GM12878 (cell line): ENCODE measurements at regions not wholly inside any gene's neighbourhood (a gene's known extent, or its start where the extent isn't known, plus 50 kb on each side); places are given as distances from the start of the nearest gene placed in this dataset.
A peak's percentile ranks its signal among the peaks of the same experiment; 100 is the strongest.

Experiments used
- BHLHE40 ChIP-seq, 2 experiments: fragments of 450-650 bp in 1 of 2; IDR thresholded peaks; 2 replicates each; pipeline ENCODE4 v1.6.1; 2011 to 2017; ENCODE audit warnings: low read depth in 2 of 2, borderline replicate concordance in 1 of 2, improper control_type of control experiment in 1 of 2, low read length in 1 of 2, mild to moderate bottlenecking in 1 of 2
- BRCA1 ChIP-seq: IDR thresholded peaks from 2 replicates; pipeline ENCODE4 v1.6.1; 2011; ENCODE audit warnings: low read depth, low read length, improper control_type of control experiment
- CEBPB ChIP-seq, 2 experiments: fragments of 150-350 bp in 1 of 2; IDR thresholded peaks; 2 replicates each; pipeline ENCODE4 v1.6.1; 2012 to 2014; ENCODE audit warnings: low read depth in 2 of 2, low read length in 2 of 2, borderline replicate concordance in 1 of 2, inconsistent platforms in 1 of 2
- CHD4 ChIP-seq: fragments of 200-600 bp; sonication (generic); IDR thresholded peaks from 2 replicates; pipeline ENCODE4 v1.6.1; 2016; ENCODE audit warnings: mild to moderate bottlenecking
- EED ChIP-seq: sonication (generic); IDR thresholded peaks from 2 replicates; pipeline ENCODE4 v1.6.1; 2016; ENCODE audit warnings: antibody characterized with exemption, low read depth
- FOXK2 ChIP-seq: fragments of 450-650 bp; IDR thresholded peaks from 2 replicates; pipeline ENCODE4 v1.6.1; 2017; ENCODE audit warnings: mild to moderate bottlenecking, moderate library complexity
- IKZF2 ChIP-seq, 2 experiments: fragments of 450-650 bp; IDR thresholded peaks; 2 replicates each; pipeline ENCODE4 v1.6.1; 2017; ENCODE audit warnings: mild to moderate bottlenecking in 2 of 2, moderate library complexity in 2 of 2
- PML ChIP-seq: IDR thresholded peaks from 2 replicates; pipeline ENCODE4 v1.6.1; 2012; ENCODE audit warnings: low read length, inconsistent platforms
- POLR2A ChIP-seq: IDR thresholded peaks from 2 replicates; pipeline ENCODE4 v1.6.1; 2011; ENCODE audit warnings: low read depth, mild to moderate bottlenecking, low read length
- POLR2AphosphoS5 ChIP-seq: IDR thresholded peaks from 2 replicates; pipeline ENCODE4 v1.6.1; 2011; ENCODE audit warnings: mild to moderate bottlenecking, low read length, inconsistent platforms
- POU2F2 ChIP-seq: IDR thresholded peaks from 3 replicates; pipeline ENCODE4 v1.6.1; 2011; ENCODE audit warnings: low read depth, mild to moderate bottlenecking, low read length, borderline replicate concordance
- SREBF1 ChIP-seq: IDR thresholded peaks from 2 replicates; pipeline ENCODE4 v1.6.1; 2012; ENCODE audit warnings: mild to moderate bottlenecking, low read length
- STAT3 ChIP-seq: IDR thresholded peaks from 2 replicates; pipeline ENCODE4 v1.6.1; 2011; ENCODE audit warnings: low read depth, low read length, improper control_type of control experiment
- SUPT20H ChIP-seq: IDR thresholded peaks from 2 replicates; pipeline ENCODE4 v1.6.1; 2011; ENCODE audit warnings: low read depth, mild to moderate bottlenecking, low read length, moderate library complexity, borderline replicate concordance; ENCODE audit not compliant: control insufficient read depth
- SUZ12 ChIP-seq: fragments of 200-600 bp; sonication (generic); IDR thresholded peaks from one replicate; pipeline ENCODE4 v1.6.1; 2018; ENCODE audit warnings: antibody characterized with exemption, mild to moderate bottlenecking; ENCODE audit not compliant: unreplicated experiment
- ZNF207 ChIP-seq: fragments of 450-650 bp; IDR thresholded peaks from 2 replicates; pipeline ENCODE4 v1.6.1; 2014; ENCODE audit warnings: antibody characterized with exemption, mild to moderate bottlenecking, borderline replicate concordance
- TF ChIP-seq, protein P1 (sequence below): fragments of 450-650 bp; IDR thresholded peaks from 2 replicates; pipeline ENCODE4 v1.6.1; 2017; ENCODE audit warnings: antibody characterized with exemption, mild to moderate bottlenecking, moderate library complexity
- TF ChIP-seq, protein P2 (sequence below): fragments of 450-650 bp; conservative IDR thresholded peaks from 2 replicates; pipeline ENCODE4 v1.6.1; 2017; ENCODE audit warnings: mild to moderate bottlenecking, moderate library complexity
- TF ChIP-seq, protein P3 (sequence below): fragments of 450-650 bp; formaldehyde crosslinking; IDR thresholded peaks from 2 replicates; pipeline ENCODE4 v1.4.0; 2020; ENCODE audit warnings: mild to moderate bottlenecking, moderate library complexity
- TF ChIP-seq, protein P4 (sequence below): fragments of 450-650 bp; IDR thresholded peaks from 2 replicates; pipeline ENCODE4 v1.6.1; 2017; ENCODE audit warnings: low read depth, mild to moderate bottlenecking, moderate library complexity

DNA sequence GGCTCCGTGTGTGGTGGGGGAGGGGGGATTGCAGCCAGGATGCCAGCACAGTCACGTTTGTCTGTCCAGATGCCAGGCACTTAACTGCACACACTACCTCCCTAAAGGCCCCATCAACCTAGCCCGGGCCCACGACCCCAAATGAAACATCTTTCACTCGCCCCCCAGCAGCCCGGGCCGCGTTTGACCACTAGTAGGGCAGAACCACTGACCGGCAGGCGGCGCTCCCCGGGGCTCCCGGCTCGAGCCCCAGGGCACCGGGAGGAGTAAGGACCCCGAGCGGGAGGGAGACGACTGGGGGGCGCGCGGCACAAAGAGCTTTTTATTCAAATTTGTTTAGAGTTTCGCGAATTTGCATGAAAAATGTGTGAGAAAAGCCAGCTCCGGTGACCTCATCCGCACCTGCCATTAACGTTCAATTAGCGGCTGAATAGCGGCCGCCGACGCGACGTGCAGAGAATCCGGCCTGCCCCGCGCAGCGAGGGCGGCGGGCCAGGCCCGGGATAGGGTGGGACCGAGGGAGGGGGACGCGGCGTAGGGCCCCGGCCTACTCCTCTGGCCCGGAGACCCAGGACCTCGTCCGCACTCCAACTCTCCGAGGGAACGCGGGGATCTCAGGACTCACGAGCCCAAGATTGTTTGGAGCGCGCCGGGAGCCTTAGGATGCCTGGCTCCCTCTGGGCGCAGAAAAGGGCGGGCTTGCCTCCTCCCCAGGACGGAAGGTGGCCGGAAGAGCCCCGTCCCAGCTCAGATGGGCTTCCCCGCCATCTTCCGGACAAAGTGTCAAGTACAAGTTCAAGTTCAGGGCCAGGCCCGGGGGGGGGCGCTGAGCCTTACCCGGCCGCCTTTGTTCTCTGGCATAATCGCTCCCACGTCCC, 64.9 kb upstream of the POLG start (continued):
- TF ChIP-seq, protein P1, sequence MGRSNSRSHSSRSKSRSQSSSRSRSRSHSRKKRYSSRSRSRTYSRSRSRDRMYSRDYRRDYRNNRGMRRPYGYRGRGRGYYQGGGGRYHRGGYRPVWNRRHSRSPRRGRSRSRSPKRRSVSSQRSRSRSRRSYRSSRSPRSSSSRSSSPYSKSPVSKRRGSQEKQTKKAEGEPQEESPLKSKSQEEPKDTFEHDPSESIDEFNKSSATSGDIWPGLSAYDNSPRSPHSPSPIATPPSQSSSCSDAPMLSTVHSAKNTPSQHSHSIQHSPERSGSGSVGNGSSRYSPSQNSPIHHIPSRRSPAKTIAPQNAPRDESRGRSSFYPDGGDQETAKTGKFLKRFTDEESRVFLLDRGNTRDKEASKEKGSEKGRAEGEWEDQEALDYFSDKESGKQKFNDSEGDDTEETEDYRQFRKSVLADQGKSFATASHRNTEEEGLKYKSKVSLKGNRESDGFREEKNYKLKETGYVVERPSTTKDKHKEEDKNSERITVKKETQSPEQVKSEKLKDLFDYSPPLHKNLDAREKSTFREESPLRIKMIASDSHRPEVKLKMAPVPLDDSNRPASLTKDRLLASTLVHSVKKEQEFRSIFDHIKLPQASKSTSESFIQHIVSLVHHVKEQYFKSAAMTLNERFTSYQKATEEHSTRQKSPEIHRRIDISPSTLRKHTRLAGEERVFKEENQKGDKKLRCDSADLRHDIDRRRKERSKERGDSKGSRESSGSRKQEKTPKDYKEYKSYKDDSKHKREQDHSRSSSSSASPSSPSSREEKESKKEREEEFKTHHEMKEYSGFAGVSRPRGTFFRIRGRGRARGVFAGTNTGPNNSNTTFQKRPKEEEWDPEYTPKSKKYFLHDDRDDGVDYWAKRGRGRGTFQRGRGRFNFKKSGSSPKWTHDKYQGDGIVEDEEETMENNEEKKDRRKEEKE = no peak
- TF ChIP-seq BRCA1 (no peak), BHLHE40 (IDR thresholded peaks at IDR 0.05; ENCODE audit: borderline replicate concordance in 1 of 2, low read depth in 2 of 2, low read length in 1 of 2) (peak in 1 of 2 experiments; percentile 54; a peak in 2 of 4 replicates), CHD4 (no peak), FOXK2 (no peak), STAT3 (no peak), POU2F2 (peak; percentile 34; the same call in 2 of the 3 replicates), SREBF1 (no peak), POLR2A (peak; percentile 74), PML (no peak), CEBPB (IDR thresholded peaks at IDR 0.05; ENCODE audit: borderline replicate concordance in 1 of 2, low read depth in 2 of 2, low read length in 2 of 2) (no peak), EED (no peak), SUPT20H (no peak), POLR2AphosphoS5 (no peak), IKZF2 (IDR thresholded peaks at IDR 0.05) (no peak), SUZ12 (no peak), ZNF207 (no peak)
- TF ChIP-seq, protein P2, sequence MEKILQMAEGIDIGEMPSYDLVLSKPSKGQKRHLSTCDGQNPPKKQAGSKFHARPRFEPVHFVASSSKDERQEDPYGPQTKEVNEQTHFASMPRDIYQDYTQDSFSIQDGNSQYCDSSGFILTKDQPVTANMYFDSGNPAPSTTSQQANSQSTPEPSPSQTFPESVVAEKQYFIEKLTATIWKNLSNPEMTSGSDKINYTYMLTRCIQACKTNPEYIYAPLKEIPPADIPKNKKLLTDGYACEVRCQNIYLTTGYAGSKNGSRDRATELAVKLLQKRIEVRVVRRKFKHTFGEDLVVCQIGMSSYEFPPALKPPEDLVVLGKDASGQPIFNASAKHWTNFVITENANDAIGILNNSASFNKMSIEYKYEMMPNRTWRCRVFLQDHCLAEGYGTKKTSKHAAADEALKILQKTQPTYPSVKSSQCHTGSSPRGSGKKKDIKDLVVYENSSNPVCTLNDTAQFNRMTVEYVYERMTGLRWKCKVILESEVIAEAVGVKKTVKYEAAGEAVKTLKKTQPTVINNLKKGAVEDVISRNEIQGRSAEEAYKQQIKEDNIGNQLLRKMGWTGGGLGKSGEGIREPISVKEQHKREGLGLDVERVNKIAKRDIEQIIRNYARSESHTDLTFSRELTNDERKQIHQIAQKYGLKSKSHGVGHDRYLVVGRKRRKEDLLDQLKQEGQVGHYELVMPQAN = no peak
- TF ChIP-seq, protein P3, sequence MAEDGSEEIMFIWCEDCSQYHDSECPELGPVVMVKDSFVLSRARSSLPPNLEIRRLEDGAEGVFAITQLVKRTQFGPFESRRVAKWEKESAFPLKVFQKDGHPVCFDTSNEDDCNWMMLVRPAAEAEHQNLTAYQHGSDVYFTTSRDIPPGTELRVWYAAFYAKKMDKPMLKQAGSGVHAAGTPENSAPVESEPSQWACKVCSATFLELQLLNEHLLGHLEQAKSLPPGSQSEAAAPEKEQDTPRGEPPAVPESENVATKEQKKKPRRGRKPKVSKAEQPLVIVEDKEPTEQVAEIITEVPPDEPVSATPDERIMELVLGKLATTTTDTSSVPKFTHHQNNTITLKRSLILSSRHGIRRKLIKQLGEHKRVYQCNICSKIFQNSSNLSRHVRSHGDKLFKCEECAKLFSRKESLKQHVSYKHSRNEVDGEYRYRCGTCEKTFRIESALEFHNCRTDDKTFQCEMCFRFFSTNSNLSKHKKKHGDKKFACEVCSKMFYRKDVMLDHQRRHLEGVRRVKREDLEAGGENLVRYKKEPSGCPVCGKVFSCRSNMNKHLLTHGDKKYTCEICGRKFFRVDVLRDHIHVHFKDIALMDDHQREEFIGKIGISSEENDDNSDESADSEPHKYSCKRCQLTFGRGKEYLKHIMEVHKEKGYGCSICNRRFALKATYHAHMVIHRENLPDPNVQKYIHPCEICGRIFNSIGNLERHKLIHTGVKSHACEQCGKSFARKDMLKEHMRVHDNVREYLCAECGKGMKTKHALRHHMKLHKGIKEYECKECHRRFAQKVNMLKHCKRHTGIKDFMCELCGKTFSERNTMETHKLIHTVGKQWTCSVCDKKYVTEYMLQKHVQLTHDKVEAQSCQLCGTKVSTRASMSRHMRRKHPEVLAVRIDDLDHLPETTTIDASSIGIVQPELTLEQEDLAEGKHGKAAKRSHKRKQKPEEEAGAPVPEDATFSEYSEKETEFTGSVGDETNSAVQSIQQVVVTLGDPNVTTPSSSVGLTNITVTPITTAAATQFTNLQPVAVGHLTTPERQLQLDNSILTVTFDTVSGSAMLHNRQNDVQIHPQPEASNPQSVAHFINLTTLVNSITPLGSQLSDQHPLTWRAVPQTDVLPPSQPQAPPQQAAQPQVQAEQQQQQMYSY = no peak
- TF ChIP-seq, protein P4, sequence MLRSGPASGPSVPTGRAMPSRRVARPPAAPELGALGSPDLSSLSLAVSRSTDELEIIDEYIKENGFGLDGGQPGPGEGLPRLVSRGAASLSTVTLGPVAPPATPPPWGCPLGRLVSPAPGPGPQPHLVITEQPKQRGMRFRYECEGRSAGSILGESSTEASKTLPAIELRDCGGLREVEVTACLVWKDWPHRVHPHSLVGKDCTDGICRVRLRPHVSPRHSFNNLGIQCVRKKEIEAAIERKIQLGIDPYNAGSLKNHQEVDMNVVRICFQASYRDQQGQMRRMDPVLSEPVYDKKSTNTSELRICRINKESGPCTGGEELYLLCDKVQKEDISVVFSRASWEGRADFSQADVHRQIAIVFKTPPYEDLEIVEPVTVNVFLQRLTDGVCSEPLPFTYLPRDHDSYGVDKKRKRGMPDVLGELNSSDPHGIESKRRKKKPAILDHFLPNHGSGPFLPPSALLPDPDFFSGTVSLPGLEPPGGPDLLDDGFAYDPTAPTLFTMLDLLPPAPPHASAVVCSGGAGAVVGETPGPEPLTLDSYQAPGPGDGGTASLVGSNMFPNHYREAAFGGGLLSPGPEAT = no peak
